Vagina (tissue), 2 donors: ENCODE measurements at regions not wholly inside any gene's neighbourhood (a gene's known extent, or its start where the extent isn't known, plus 50 kb on each side); places are given as distances from the start of the nearest gene placed in this dataset.

Source experiments
- CTCF ChIP-seq, 3 experiments: fragments of 450-650 bp in 2 of 3; fragments of 200-600 bp in 1 of 3; sonication (generic) in 1 of 3; IDR thresholded peaks; one replicate each; pipeline ENCODE4 v1.5.1; 2017 to 2019; ENCODE audit warnings: antibody characterized with exemption in 3 of 3, mild to moderate bottlenecking in 2 of 3, moderate library complexity in 2 of 3
- POLR2A ChIP-seq, 2 donors: fragments of 450-650 bp; IDR thresholded peaks; one replicate each; pipeline ENCODE4 v1.6.1; 2017; ENCODE audit warnings: antibody characterized with exemption in 2 of 2, mild to moderate bottlenecking in 2 of 2, moderate library complexity in 2 of 2

GRCh38 chr2:2495606-2496005, 164.5 kb upstream of the MYT1L start:
- no peak for TF ChIP-seq POLR2A (IDR thresholded peaks at IDR 0.05)
- TF ChIP-seq CTCF (IDR thresholded peaks at IDR 0.05), result no peak
